PC-9 (cell line): ENCODE measurements at regions not wholly inside any gene's neighbourhood (a gene's known extent, or its start where the extent isn't known, plus 50 kb on each side); places are given as distances from the start of the nearest gene placed in this dataset.

Source experiments
- BruUV-seq: library from RNA; stranded (reverse); fragments of 400-500 nt; replicated peaks from 2 replicates; lab custom pipeline; 2021; lab: Mats Ljungman, UMichigan
- CTCF ChIA-PET: fragments of 300-600 bp; sonication (Branson Sonifier 250); formaldehyde crosslinking; loops from one replicate; lab custom pipeline; 2022; ENCODE audit warnings: antibody characterized with exemption; lab: Charles Lee
- POLR2A ChIA-PET: fragments of 300-600 bp; sonication (Branson Sonifier 250); formaldehyde crosslinking; loops from one replicate; lab custom pipeline; 2022; ENCODE audit warnings: antibody characterized with exemption; ENCODE audit not compliant: unreplicated experiment; lab: Charles Lee
- DNase-seq, 2 experiments: peaks; one replicate each; pipeline versions ENCODE4 v3.0.0 to v3.0.0-alpha.2; 2015 to 2022; ENCODE audit warnings: mixed read lengths in 1 of 2
- H2AFZ ChIP-seq: fragments of 200-600 bp; sonication (generic); 2 replicates; pipeline ENCODE4 v1.8.1; 2017; ENCODE audit warnings: antibody characterized with exemption
- H3F3A ChIP-seq: fragments of 200-600 bp; sonication (generic); 2 replicates; pipeline ENCODE4 v1.8.1; 2017; ENCODE audit warnings: antibody characterized with exemption, mild to moderate bottlenecking, low read depth; ENCODE audit not compliant: insufficient read depth
- H3K27ac ChIP-seq: fragments of 200-600 bp; sonication (generic); 2 replicates; pipeline ENCODE4 v1.6.1; 2016; ENCODE audit warnings: mixed run types
- H3K27me3 ChIP-seq: fragments of 200-600 bp; sonication (generic); 2 replicates; pipeline ENCODE4 v1.6.1; 2016; ENCODE audit warnings: low read depth, mixed run types; ENCODE audit not compliant: insufficient read depth
- H3K36me3 ChIP-seq: fragments of 200-600 bp; sonication (generic); 2 replicates; pipeline ENCODE4 v1.6.1; 2016; ENCODE audit warnings: low read depth, mixed run types
- H3K4me1 ChIP-seq: fragments of 200-600 bp; sonication (generic); replicated peaks from 2 replicates; pipeline ENCODE4 v1.6.1; 2016; ENCODE audit warnings: mixed run types; ENCODE audit not compliant: insufficient read depth
- H3K4me2 ChIP-seq: fragments of 200-600 bp; sonication (generic); 2 replicates; pipeline ENCODE4 v1.6.1; 2017; ENCODE audit warnings: mixed run types
- H3K4me3 ChIP-seq: fragments of 200-600 bp; sonication (generic); 2 replicates; pipeline ENCODE4 v1.6.1; 2016; ENCODE audit warnings: mixed run types
- H3K79me2 ChIP-seq: fragments of 200-600 bp; sonication (generic); 2 replicates; pipeline ENCODE4 v1.6.1; 2017; ENCODE audit warnings: low read depth, mixed run types
- H3K9me2 ChIP-seq: fragments of 200-600 bp; sonication (generic); 2 replicates; pipeline ENCODE4 v1.8.1; 2017; ENCODE audit warnings: mild to moderate bottlenecking; ENCODE audit not compliant: insufficient read depth
- H3K9me3 ChIP-seq: fragments of 200-600 bp; sonication (generic); 2 replicates; pipeline ENCODE4 v1.8.1; 2016; ENCODE audit warnings: low read depth; ENCODE audit not compliant: insufficient read depth
- H4K20me1 ChIP-seq: fragments of 200-600 bp; sonication (generic); 2 replicates; pipeline ENCODE4 v1.8.1; 2017; ENCODE audit not compliant: insufficient read depth
- EZH2 ChIP-seq: fragments of 200-600 bp; sonication (generic); IDR thresholded peaks from 2 replicates; pipeline ENCODE4 v1.8.0; 2017; ENCODE audit warnings: antibody characterized with exemption, low read depth
- intact Hi-C: fragments of 100-400 bp; cut with micrococcal nuclease; formaldehyde crosslinking; loops from one replicate; pipeline ENCODE4 v1.10.0; 2022; ENCODE audit not compliant: unreplicated experiment
- TF ChIP-seq, protein P1 (sequence below): fragments of 200-600 bp; sonication (generic); conservative IDR thresholded peaks from 2 replicates; pipeline ENCODE4 v1.6.1; 2017; ENCODE audit warnings: mixed run types, antibody characterized with exemption, mild to moderate bottlenecking, moderate library complexity

DNA sequence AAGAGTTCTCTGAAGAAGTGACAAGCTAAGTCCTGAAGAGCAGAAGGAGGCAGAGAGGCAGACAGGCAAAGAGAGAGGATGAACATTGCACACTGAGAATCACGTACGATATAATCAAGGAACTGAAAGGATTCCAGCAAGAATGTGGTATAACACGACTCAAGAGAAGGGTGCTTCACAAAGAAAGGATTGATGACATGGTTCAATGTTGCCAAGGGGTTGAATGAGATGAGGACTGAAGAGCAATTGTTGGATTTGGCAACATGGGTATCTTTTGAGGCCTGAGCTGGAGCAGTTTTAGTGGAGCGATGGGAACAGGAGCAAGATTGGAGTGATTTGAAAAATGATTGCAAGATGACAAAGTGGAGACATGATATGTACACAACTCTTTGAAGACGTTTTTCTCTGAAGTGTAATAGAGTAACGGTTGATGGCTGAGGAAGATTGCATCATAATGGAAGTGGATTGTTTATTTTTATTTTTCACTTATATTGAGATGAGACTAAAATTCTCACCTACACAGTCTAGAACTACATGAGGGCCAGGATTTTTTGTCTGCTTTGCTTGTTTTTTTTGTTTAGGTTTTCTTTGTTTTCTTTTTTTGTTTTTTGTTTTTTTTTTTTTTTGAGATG is 1049.9 kb upstream of the WWC1 start:
- Histone ChIP-seq H3K4me1 (no peaks in the 10 kb centered on the region), H2AFZ (no peak overlapping the region), H3F3A (no peaks in the 10 kb centered on the region), H3K4me2 (no peak overlapping the region), H3K27ac (no peak overlapping the region), H3K4me3 (no peak overlapping the region), H3K79me2 (no peaks in the 10 kb centered on the region), H3K9me2 (no peaks in the 10 kb centered on the region), H4K20me1 (no peaks in the 10 kb centered on the region), H3K36me3 (no peaks in the 10 kb centered on the region), H3K27me3 (0 out of 2 replicates have a peak, but pooled peaks cover 4% of the 10 kb centered on the region), H3K9me3 (peaks cover 3% of the 10 kb centered on the region; the same call in 1 of the 2 replicates)
- no TSS peak for BruUV-seq
- no peak for TF ChIP-seq EZH2
- TF ChIP-seq, protein P1, sequence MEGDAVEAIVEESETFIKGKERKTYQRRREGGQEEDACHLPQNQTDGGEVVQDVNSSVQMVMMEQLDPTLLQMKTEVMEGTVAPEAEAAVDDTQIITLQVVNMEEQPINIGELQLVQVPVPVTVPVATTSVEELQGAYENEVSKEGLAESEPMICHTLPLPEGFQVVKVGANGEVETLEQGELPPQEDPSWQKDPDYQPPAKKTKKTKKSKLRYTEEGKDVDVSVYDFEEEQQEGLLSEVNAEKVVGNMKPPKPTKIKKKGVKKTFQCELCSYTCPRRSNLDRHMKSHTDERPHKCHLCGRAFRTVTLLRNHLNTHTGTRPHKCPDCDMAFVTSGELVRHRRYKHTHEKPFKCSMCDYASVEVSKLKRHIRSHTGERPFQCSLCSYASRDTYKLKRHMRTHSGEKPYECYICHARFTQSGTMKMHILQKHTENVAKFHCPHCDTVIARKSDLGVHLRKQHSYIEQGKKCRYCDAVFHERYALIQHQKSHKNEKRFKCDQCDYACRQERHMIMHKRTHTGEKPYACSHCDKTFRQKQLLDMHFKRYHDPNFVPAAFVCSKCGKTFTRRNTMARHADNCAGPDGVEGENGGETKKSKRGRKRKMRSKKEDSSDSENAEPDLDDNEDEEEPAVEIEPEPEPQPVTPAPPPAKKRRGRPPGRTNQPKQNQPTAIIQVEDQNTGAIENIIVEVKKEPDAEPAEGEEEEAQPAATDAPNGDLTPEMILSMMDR, result no peak
- intact Hi-C loops, result no loop called here
- DNase-seq, result no peak
- ChIA-PET CTCF (no interaction called here), POLR2A (no interaction called here)

DNA sequence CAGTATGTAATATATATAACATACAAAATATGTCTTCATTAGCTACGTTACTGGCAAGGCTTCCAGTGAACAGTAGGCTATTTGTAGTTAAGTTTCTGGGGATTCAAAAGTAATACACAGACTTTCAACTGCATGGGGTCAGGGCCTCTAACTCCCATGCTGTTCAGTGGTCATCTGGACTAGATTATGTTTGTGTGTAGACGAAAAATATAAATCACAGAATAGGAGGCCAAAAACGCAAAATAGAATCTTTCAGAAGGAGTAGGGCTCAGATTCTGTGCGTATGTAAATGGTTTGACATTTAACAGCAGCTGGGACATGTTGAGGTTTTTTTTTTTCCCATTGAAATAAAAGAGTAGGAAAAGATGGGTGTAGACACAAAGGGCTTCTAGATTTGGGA is 1048.7 kb upstream of the WWC1 start:
- Histone ChIP-seq H3K79me2 (no peaks in the 10 kb centered on the region), H2AFZ (no peak overlapping the region), H3K9me2 (no peaks in the 10 kb centered on the region), H3K9me3 (peaks cover 3% of the 10 kb centered on the region; the same call in 1 of the 2 replicates), H3K4me1 (no peaks in the 10 kb centered on the region), H3F3A (no peaks in the 10 kb centered on the region), H3K36me3 (no peaks in the 10 kb centered on the region), H3K27ac (no peak overlapping the region), H4K20me1 (no peaks in the 10 kb centered on the region), H3K4me2 (no peak overlapping the region), H3K27me3 (0 out of 2 replicates have a peak, but pooled peaks cover 4% of the 10 kb centered on the region), H3K4me3 (no peak overlapping the region)
- DNase-seq, result no peak
- POLR2A ChIA-PET, result no interaction called here
- BruUV-seq, result no TSS peak
- TF ChIP-seq EZH2, result no peak
- TF ChIP-seq, protein P1, result no peak
- CTCF ChIA-PET, result no interaction called here
- intact Hi-C loops, result no loop called here

DNA sequence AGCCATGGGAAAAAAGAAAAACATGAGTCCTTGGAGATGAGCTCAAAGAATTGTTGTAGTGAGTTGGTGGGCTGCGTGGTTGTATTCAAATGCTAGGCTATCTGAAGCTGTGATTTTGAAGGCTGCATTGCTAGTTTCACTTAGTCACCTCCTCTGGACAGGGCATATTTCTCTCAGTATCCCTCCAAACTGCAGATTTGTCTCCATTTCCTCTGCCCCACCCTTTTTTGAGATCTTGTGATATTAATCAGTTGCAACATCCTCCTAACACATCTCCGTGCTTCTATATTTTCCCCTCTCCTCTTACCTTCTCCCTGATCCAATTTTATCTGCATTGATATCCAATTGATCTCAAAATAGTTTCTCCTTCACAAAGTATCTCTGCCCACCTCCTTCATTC is 1048.0 kb upstream of the WWC1 start:
- no peaks in the 10 kb centered on the region for H3K79me2 ChIP-seq
- CTCF ChIA-PET, result no interaction called here

More for the DNA sequence above, 1048.0 kb upstream of the WWC1 start:
- no peaks in the 10 kb centered on the region for H3K9me3 ChIP-seq
- no peak overlapping the region for H3K4me2 ChIP-seq
- no peak for DNase-seq
- no peaks in the 10 kb centered on the region for H3K9me2 ChIP-seq
- H3K36me3 ChIP-seq, result no peaks in the 10 kb centered on the region
- 0 out of 2 replicates have a peak, but pooled peaks cover 4% of the 10 kb centered on the region for H3K27me3 ChIP-seq
- POLR2A ChIA-PET, result no interaction called here
- H2AFZ ChIP-seq, result no peak overlapping the region
- H3K4me3 ChIP-seq, result no peak overlapping the region
- H3K4me1 ChIP-seq, result no peaks in the 10 kb centered on the region
- H3F3A ChIP-seq, result no peaks in the 10 kb centered on the region
- TF ChIP-seq, protein P1, result no peak
- TF ChIP-seq EZH2, result no peak
- intact Hi-C loops, result no loop called here
- no TSS peak for BruUV-seq
- H3K27ac ChIP-seq, result no peak overlapping the region
- H4K20me1 ChIP-seq, result no peaks in the 10 kb centered on the region
